Inferior parietal cortex (tissue), 1 donor: ENCODE measurements at regions not wholly inside any gene's neighbourhood (a gene's known extent, or its start where the extent isn't known, plus 50 kb on each side); places are given as distances from the start of the nearest gene placed in this dataset.
"Not testable (repeated sequence)": the region's sequence is repeated elsewhere in the genome, so short reads cannot be mapped to it uniquely, and the experiment has no call there.

Experiments
- DNase-seq: peaks from one replicate; pipeline ENCODE4 v3.0.0-alpha.2; 2016; ENCODE audit errors: extremely low spot score

- DNase-seq: no peak
Observed at GRCh38 chr14:85895603-85896002, 365.7 kb downstream of the FLRT2 start.

GRCh38 chr14:85892251-85892650 is 362.3 kb downstream of the FLRT2 start:
- no peak for DNase-seq

GRCh38 chr14:85883966-85884365 is 354.0 kb downstream of the FLRT2 start:
- DNase-seq: no peak

GRCh38 chr14:85883101-85883500 is 353.2 kb downstream of the FLRT2 start:
- no peak for DNase-seq

GRCh38 chr14:85881935-85882334 is 352.0 kb downstream of the FLRT2 start:
- DNase-seq: no peak

- no peak for DNase-seq
Observed at GRCh38 chr14:85878874-85879273, 348.9 kb downstream of the FLRT2 start.

- DNase-seq: no peak
Observed at GRCh38 chr14:85873006-85873405, 343.1 kb downstream of the FLRT2 start.

- no peak for DNase-seq
Observed at GRCh38 chr14:85867450-85867849, 337.5 kb downstream of the FLRT2 start.

- no peak for DNase-seq
Observed at GRCh38 chr14:85865701-85866100, 335.8 kb downstream of the FLRT2 start.

GRCh38 chr14:85858634-85859033 is 328.7 kb downstream of the FLRT2 start:
- DNase-seq: no peak

GRCh38 chr14:85856430-85856829 is 326.5 kb downstream of the FLRT2 start:
- peak; percentile 24 for DNase-seq

- DNase-seq: no peak
Observed at GRCh38 chr14:85853996-85854526, 324.1 kb downstream of the FLRT2 start.

- DNase-seq: no peak
Observed at GRCh38 chr14:85852906-85853305, 323.0 kb downstream of the FLRT2 start.

- DNase-seq: not testable (repeated sequence)
Observed at GRCh38 chr14:85852123-85852522, 322.2 kb downstream of the FLRT2 start.

GRCh38 chr14:85830549-85830948 is 300.6 kb downstream of the FLRT2 start:
- DNase-seq: not testable (repeated sequence)

GRCh38 chr14:85829601-85830000 is 299.7 kb downstream of the FLRT2 start:
- not testable (repeated sequence) for DNase-seq

GRCh38 chr14:85824526-85824925 is 294.6 kb downstream of the FLRT2 start:
- DNase-seq: no peak

- no peak for DNase-seq
Observed at GRCh38 chr14:85822236-85822635, 292.3 kb downstream of the FLRT2 start.

GRCh38 chr14:85817430-85817829 is 287.5 kb downstream of the FLRT2 start:
- DNase-seq: no peak

- DNase-seq: no peak
Observed at GRCh38 chr14:85813040-85813439, 283.1 kb downstream of the FLRT2 start.

GRCh38 chr14:85811340-85811739 is 281.4 kb downstream of the FLRT2 start:
- DNase-seq: no peak

- no peak for DNase-seq
Observed at GRCh38 chr14:85799668-85800067, 269.7 kb downstream of the FLRT2 start.

GRCh38 chr14:85798856-85799255 is 268.9 kb downstream of the FLRT2 start:
- no peak for DNase-seq

GRCh38 chr14:85793533-85793932 is 263.6 kb downstream of the FLRT2 start:
- no peak for DNase-seq
